ENCODE measurements at regions not wholly inside any gene's neighbourhood (a gene's known extent, or its start where the extent isn't known, plus 50 kb on each side); places are given as distances from the start of the nearest gene placed in this dataset.

- no peak overlapping the region for H3K27ac ChIP-seq (ENCODE audit: low read length)
- BruUV-seq (replicated peaks): no TSS peak
- CTCF ChIA-PET: no interaction called here
Observed at GRCh38 chr3:154060238-154061000, 60.8 kb upstream of the ARHGEF26 start.

GRCh38 chr3:154061001-154061370, 60.2 kb upstream of the ARHGEF26 start:
- POLR2A ChIA-PET: no interaction called here
- no TSS peak for BruUV-seq (replicated peaks)
- H3K4me3 ChIP-seq (ENCODE audit: low read depth in 2 of 2, low read length in 2 of 2): no peak overlapping the region
- no peaks in the 10 kb centered on the region for H3K27me3 ChIP-seq (ENCODE audit: control insufficient read depth, insufficient read depth, low read length)
- TF ChIP-seq TCF7L2 (IDR thresholded peaks at IDR 0.05; ENCODE audit: low read depth, low read length) (no peak), SIN3A (IDR thresholded peaks at IDR 0.05; ENCODE audit: borderline replicate concordance, insufficient read depth, low read depth, low read length) (no peak), POLR2AphosphoS5 (IDR thresholded peaks at IDR 0.05; ENCODE audit: low read depth, low read length) (no peak)
- TF ChIP-seq, protein P1, sequence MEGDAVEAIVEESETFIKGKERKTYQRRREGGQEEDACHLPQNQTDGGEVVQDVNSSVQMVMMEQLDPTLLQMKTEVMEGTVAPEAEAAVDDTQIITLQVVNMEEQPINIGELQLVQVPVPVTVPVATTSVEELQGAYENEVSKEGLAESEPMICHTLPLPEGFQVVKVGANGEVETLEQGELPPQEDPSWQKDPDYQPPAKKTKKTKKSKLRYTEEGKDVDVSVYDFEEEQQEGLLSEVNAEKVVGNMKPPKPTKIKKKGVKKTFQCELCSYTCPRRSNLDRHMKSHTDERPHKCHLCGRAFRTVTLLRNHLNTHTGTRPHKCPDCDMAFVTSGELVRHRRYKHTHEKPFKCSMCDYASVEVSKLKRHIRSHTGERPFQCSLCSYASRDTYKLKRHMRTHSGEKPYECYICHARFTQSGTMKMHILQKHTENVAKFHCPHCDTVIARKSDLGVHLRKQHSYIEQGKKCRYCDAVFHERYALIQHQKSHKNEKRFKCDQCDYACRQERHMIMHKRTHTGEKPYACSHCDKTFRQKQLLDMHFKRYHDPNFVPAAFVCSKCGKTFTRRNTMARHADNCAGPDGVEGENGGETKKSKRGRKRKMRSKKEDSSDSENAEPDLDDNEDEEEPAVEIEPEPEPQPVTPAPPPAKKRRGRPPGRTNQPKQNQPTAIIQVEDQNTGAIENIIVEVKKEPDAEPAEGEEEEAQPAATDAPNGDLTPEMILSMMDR (IDR thresholded peaks at IDR 0.05): no peak
- TF ChIP-seq, protein P2, sequence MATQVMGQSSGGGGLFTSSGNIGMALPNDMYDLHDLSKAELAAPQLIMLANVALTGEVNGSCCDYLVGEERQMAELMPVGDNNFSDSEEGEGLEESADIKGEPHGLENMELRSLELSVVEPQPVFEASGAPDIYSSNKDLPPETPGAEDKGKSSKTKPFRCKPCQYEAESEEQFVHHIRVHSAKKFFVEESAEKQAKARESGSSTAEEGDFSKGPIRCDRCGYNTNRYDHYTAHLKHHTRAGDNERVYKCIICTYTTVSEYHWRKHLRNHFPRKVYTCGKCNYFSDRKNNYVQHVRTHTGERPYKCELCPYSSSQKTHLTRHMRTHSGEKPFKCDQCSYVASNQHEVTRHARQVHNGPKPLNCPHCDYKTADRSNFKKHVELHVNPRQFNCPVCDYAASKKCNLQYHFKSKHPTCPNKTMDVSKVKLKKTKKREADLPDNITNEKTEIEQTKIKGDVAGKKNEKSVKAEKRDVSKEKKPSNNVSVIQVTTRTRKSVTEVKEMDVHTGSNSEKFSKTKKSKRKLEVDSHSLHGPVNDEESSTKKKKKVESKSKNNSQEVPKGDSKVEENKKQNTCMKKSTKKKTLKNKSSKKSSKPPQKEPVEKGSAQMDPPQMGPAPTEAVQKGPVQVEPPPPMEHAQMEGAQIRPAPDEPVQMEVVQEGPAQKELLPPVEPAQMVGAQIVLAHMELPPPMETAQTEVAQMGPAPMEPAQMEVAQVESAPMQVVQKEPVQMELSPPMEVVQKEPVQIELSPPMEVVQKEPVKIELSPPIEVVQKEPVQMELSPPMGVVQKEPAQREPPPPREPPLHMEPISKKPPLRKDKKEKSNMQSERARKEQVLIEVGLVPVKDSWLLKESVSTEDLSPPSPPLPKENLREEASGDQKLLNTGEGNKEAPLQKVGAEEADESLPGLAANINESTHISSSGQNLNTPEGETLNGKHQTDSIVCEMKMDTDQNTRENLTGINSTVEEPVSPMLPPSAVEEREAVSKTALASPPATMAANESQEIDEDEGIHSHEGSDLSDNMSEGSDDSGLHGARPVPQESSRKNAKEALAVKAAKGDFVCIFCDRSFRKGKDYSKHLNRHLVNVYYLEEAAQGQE (IDR thresholded peaks at IDR 0.05; ENCODE audit: insufficient read depth in 1 of 2, low read depth in 2 of 2, low read length in 1 of 2): no peak
- intact Hi-C loops (cut with micrococcal nuclease; ENCODE audit: unreplicated experiment) (no loop called here), in situ Hi-C loops (cut with HindIII; ENCODE audit: low pct_unique_long_range_greater_than_20kb, low sequenced_read_pairs) (no loop called here)
- CTCF ChIA-PET: no interaction called here
- DNase-seq (ENCODE audit: low read depth, low spot score) (no peak), ATAC-seq (no peak)
- H3K27ac ChIP-seq (ENCODE audit: low read length): no peak overlapping the region
- H3K4me1 ChIP-seq (ENCODE audit: control insufficient read depth, insufficient read depth, low read length): no peaks in the 10 kb centered on the region
- H3K36me3 ChIP-seq (ENCODE audit: control insufficient read depth, insufficient read depth, low read length): no peaks in the 10 kb centered on the region
- H3K9me3 ChIP-seq (ENCODE audit: control insufficient read depth, insufficient read depth, low read depth, low read length): no peaks in the 10 kb centered on the region

More at GRCh38 chr3:154060238-154061000, 60.8 kb upstream of the ARHGEF26 start:
- no peak for TF ChIP-seq SIN3A (IDR thresholded peaks at IDR 0.05; ENCODE audit: borderline replicate concordance, insufficient read depth, low read depth, low read length)
- no peak for TF ChIP-seq TCF7L2 (IDR thresholded peaks at IDR 0.05; ENCODE audit: low read depth, low read length)
- TF ChIP-seq, protein P1 (IDR thresholded peaks at IDR 0.05): no peak
- TF ChIP-seq POLR2AphosphoS5 (IDR thresholded peaks at IDR 0.05; ENCODE audit: low read depth, low read length): no peak
- TF ChIP-seq, protein P2 (IDR thresholded peaks at IDR 0.05; ENCODE audit: insufficient read depth in 1 of 2, low read depth in 2 of 2, low read length in 1 of 2): no peak
- Histone ChIP-seq H3K9me3 (ENCODE audit: control insufficient read depth, insufficient read depth, low read depth, low read length) (no peaks in the 10 kb centered on the region), H3K4me1 (ENCODE audit: control insufficient read depth, insufficient read depth, low read length) (no peaks in the 10 kb centered on the region), H3K4me3 (ENCODE audit: low read depth in 2 of 2, low read length in 2 of 2) (no peak overlapping the region), H3K27me3 (ENCODE audit: control insufficient read depth, insufficient read depth, low read length) (no peaks in the 10 kb centered on the region), H3K36me3 (ENCODE audit: control insufficient read depth, insufficient read depth, low read length) (no peaks in the 10 kb centered on the region)
- intact Hi-C loops (cut with micrococcal nuclease; ENCODE audit: unreplicated experiment) (no loop called here), in situ Hi-C loops (cut with HindIII; ENCODE audit: low pct_unique_long_range_greater_than_20kb, low sequenced_read_pairs) (no loop called here)
- no peak for DNase-seq (ENCODE audit: low read depth, low spot score)
- POLR2A ChIA-PET: no interaction called here
- no peak for ATAC-seq

Data from Panc1 (cell line).